Activated CD8-positive, alpha-beta memory T cell treated with anti-CD3 and anti-CD28 coated beads for 36 hours (primary cell): ENCODE measurements at regions not wholly inside any gene's neighbourhood (a gene's known extent, or its start where the extent isn't known, plus 50 kb on each side); places are given as distances from the start of the nearest gene placed in this dataset.

Source experiments
- CTCF ChIA-PET: fragments of 350-600 bp; sonication (Branson Sonifier 250); formaldehyde crosslinking; loops from one replicate; lab custom pipeline; 2021; ENCODE audit warnings: antibody characterized with exemption; lab: Charles Lee
- POLR2A ChIA-PET: fragments of 350-600 bp; sonication (Branson Sonifier 250); formaldehyde crosslinking; loops from one replicate; lab custom pipeline; 2021; ENCODE audit warnings: antibody characterized with exemption; lab: Charles Lee

DNA sequence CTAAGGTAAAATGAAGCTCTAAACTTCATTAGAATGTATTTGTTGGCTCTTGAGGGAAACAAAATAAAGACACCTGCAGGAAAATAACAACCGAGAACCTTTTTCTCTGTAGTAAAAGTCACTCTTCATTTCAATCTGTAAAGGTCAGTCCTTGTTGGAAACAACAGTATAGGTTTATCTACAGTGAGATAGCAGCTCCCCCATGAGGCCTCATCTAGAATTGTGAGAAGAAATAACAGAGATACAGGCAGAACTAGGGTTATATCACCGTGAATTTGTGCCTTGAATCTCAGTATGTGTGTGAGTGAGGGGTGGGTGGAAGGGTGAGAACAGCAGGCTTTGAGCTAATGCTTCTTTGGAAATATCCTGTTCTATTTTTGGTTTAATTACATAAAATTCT, 107.8 kb upstream of the FMR1 start:
- CTCF ChIA-PET, result interaction anchor here (0.7 kb wide), 1 partner anchor 452 kb away, joined by 3 read pairs; no protein-coding TSS in a partner anchor

DNA sequence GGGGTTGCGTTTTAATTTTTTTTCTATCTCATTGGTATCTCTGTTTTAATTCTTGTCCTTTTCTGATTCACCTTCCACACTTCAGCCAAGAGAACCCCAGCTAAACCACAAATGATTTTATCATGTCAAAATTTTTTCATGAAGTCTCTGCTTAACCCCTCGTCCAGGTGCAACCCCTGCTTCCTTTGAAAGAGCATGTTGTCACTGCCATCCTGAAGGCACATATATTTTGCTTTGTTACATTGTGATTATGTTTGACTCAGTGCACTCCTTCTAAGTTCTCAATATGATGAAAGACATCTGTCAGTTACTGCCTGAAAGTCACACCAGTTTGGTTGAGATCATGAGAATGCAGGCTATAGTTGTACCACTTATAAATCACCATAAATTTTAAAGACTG, 99.9 kb upstream of the FMR1 start:
- ChIA-PET CTCF (no interaction called here), POLR2A (no interaction called here)

More for the DNA sequence above, 107.8 kb upstream of the FMR1 start:
- POLR2A ChIA-PET, result no interaction called here

DNA sequence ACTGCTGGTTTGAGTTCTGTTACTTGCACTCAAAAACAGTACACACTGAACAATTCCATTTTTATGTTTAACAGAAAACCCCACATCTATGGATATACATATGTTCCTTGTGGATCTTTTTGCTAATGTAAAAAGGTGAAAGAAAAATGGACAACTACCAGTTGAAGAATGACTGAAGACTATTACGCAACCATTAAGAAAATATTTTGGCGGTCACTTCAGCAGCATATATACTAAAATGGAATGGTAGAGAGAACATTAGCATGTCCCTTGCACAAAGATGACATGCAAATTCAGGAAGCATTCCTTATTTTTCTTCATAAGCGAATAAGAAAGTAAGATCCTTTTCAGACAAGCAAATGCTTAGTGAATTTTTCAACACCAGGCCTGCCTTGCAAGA, 84.6 kb upstream of the FMR1 start:
- CTCF ChIA-PET, result no interaction called here
- POLR2A ChIA-PET, result no interaction called here

DNA sequence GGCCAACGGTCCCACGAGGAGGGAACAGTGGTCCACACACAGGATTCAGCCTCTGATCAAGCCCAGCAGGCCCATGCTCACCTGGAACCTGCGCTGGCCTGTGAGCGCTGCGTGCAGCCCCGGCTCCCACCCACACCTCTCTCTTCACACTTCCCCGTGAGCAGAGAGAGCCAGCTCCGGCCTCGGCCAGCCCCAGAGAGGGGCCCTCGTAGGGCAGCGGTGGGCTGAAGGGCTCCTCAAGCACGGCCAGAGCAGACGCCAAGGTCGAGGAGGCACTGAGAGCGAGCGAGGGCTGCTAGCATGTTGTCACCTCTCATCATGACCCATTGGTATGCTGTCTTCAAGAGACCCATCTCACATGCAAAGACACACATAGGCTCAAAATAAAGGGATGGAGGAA, 83.0 kb upstream of the FMR1 start:
- POLR2A ChIA-PET, result no interaction called here
- CTCF ChIA-PET, result no interaction called here

DNA sequence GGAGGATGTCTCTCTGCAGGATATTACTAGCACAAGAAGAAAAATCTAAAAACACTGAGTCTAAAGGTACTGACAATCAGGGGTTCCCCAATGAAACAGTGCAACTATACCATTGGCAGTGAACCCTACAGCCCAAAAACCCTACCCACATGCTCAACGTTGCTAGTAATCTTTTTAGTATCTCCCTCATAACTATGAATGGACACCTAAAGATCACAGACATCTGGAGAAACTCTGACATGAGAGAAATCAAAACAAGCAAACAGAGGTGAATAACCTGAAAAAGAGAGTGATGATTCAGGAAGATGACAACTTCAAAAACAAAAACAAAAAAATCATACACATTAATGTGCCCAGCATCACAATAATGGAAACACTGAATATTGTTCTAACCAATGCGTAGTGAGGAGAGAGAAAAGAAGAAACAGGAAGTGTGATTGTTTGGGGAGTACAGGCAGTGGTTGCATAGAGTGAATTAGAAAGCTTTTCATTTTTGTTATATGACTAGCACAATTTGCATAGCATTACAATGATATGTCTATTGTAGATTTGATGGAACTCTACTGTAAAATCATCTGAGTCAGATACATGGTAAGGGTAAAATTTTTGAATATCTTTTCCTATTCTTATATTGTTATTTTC, 78.9 kb upstream of the FMR1 start:
- POLR2A ChIA-PET, result no interaction called here

DNA sequence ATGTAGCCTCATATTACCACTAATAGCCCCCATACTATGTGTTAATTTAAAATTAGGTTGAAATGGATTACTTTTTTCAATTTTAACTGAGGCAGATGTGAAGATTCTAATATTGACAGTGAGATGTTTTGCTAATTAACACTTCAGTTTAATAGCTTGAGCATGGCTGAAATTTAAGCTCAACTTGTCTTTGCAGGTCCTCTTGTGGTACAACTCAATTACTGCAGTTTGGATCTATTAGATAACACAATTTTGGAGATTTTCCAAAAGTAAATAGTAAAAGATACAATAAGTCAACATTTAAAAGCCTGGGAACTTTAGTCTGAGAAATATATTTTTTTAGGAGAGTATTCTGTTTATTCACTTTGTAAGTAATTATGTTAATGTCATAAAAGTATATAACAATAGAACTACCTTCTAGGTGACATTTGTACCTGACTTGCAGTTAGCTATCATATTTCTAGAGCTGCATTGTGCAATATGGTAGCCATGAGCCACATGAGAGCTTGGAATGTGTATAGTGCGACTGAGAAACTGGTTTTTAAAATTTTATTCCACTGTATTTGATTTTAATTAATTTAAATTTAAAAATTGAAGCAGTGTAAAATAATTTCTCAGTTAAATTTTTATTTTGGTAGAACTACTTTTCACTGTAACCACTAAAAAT, 73.1 kb upstream of the FMR1 start:
- ChIA-PET CTCF (no interaction called here), POLR2A (no interaction called here)

More for the DNA sequence above, 78.9 kb upstream of the FMR1 start:
- CTCF ChIA-PET, result no interaction called here

DNA sequence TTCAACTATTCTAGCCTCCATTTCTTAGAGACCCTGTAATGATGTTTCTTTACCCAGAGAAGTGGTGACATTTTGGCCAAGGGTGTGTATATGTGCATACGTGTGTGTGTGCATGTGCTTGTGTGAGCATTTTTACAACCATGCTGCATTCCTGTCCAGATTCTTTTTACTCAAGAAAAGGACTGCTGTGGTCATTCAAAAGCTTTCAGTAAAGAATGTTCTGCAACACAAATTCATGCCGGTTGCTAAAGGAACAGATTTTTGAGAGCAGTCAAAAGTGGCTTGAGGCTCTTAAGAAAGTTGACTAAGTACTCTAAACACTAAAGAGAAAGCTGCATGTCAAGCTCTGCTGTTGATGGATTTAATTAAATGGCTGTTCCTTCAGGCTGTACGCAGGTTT, 65.0 kb upstream of the FMR1 start:
- POLR2A ChIA-PET, result no interaction called here
- CTCF ChIA-PET, result no interaction called here

DNA sequence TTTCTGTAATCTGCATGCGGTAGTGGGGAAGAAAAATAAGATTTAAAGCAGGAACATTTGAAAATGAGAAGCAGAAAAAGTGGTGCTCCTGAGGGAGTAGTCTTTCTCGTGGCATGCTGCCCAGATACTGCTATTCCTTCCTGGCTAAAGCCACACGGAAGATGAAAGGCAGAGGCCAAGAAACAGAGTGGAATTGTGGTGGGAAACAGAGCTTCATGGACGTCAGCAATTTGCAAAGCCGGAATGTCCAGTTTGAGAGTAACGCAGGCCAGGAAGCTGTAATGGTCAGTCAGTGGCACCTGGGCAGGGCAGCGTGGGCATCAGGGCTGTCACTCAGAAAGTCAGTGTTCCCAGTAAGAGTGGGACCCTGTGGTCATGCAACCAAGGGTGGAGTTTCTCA, 63.7 kb upstream of the FMR1 start:
- CTCF ChIA-PET, result no interaction called here
- POLR2A ChIA-PET, result no interaction called here

DNA sequence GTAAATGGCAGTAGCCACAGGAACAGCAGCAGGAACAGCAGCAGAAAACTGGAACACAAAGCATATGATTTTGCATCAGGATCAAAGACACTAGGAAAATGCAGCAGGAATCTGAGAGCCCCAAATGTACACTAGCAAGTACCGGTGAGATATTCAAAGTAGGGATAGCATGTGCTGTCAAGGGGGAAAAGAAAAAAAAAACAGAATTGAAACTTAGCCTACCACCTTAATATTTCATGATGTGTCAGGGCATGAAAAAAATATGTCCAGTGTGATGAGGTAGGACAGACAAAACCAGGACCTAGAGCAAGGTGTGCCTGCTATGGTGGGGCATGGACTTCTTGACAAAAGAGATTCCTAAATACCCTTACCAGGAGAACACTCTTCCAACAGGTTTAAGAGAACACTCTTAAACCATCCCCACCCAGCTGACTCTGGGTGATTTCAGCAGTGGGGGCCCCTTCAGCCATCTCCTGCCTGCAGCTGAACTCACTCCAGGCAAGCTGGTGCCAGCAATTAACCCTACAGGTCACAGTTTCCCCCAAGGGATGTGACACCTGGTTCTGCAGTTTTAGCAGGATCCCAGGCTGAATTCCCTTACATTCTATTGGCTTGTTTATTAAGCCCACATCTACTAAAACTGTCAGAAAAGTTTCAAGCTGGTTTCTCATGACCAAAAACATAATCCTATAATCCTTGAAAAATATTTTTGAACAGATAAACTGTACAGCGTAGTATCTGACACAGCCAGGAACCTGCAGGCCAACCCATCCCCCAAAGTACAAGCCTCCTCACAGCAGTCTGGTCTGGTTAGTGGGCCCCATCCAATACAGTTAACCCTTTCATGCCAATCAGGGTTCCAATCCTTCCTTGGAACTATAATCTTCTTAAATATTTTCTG, 62.9 kb upstream of the FMR1 start:
- CTCF ChIA-PET, result no interaction called here
- POLR2A ChIA-PET, result no interaction called here

DNA sequence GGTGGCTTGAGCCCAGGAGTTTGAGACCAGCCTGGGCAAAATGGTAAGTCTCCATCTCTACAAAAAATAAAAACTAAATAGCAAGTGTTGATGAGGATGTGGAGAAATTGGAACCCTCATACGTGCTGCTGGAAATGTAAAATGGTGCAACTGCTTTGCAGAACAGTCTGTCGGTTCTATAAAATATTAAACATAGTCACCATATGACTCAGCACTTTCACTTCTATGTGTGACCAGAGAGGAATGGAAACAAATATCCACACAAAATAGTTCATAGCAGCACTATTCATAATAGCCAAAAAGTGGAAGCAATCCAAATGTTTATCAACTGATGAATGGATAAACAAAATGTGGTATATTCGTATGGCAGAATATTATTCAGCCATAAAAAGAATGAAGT, 60.8 kb upstream of the FMR1 start:
- CTCF ChIA-PET, result no interaction called here

DNA sequence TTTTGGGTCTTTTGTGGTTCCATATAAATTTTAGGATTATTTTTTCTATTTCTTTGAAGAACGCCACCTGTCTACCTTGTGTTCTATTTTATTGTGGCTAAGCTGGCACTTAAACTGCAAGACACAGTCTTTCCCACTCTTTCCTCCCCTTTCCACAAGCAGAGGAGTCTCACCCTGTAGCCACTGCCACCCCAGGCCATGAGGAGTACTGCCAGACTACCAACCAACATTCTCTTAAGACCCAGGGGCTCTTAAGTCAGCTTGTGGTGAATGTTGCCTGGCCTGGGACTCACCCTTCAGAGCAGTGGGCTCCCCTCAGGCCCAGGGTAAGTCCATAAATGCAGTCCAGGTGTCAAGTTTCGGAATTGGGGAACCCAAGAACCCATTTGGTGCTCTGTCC, 58.0 kb upstream of the FMR1 start:
- POLR2A ChIA-PET, result no interaction called here
- CTCF ChIA-PET, result no interaction called here

More for the DNA sequence above, 60.8 kb upstream of the FMR1 start:
- POLR2A ChIA-PET, result no interaction called here

DNA sequence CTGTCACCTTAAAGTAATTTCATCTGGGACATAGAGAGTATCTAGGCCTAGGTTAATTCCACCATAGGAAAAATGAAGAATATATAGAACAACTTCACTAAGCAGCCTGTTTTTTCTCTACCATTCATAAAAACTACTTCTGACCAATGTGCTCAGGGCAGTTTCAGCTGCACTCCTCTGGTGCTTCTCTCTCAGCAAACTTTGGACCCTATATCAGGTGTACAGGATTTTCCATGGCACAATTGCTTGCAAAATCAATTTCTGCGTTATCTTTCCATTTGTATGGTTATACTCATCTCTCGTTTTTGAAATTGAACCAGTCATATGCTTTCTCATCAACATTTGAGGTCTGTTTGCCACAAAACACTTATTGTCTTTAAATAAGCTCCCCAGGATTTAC, 52.1 kb upstream of the FMR1 start:
- CTCF ChIA-PET, result no interaction called here
- POLR2A ChIA-PET, result no interaction called here
